ENCODE measurements at regions not wholly inside any gene's neighbourhood (a gene's known extent, or its start where the extent isn't known, plus 50 kb on each side); places are given as distances from the start of the nearest gene placed in this dataset.
A peak's percentile ranks its signal among the peaks of the same experiment; 100 is the strongest.

DNA sequence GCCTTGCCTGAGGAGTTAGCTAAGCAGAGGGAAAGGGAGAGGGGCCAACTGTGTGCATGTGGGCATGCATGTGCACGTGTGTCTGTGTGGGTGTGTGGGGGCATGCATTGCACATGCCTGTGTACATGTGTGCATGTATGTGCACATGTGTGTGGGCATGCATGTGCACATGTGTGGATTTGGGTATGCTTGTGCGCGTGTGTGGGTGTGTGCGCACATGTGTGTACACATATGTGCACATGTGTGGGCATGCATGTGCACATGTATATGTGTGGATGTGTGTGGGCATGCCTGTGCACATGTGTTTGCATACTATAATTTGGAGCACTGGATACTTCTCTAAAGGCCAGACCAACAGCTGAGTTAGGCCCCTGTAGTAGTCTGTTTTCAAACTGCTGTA, 350.0 kb downstream of the PRDM2 start:
- no peak for DNase-seq

DNA sequence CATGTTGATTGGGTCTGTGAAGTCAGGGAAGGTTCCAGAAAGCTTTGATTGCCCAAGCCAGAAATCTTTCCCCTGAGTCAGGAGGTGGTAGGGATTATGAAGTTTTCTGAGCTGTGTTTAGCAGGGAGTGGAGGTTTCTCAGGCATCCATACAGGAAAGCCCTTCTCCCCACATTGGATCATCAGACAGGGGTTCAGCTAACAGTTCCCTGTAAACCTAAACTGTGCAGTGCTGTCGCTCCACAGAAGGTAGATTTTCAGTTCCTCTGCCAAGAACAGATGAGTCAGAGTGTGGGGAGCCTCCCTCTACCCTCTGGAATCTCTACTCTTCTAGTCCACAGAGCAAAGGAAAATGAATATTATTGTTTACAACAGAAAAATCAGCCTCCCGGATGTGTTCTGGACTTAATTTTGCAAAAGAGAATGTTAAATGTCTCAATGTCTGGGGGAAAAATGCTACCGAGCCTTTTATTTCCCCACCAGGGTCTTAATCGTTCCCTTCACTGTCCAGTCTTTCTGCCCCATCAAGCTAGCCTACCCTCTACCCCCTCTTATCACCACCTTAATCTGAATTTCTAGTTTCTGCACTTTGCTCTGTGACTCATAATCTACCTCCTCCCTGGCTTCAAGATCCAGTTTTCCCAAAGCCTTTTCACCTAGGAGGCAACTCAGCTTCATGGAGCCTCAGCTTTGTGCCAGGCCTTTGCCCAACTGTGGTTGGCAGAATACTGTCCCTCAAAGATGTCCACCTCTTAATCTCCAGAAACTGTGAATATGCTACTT, 355.6 kb downstream of the PRDM2 start:
- no peak for DNase-seq

DNA sequence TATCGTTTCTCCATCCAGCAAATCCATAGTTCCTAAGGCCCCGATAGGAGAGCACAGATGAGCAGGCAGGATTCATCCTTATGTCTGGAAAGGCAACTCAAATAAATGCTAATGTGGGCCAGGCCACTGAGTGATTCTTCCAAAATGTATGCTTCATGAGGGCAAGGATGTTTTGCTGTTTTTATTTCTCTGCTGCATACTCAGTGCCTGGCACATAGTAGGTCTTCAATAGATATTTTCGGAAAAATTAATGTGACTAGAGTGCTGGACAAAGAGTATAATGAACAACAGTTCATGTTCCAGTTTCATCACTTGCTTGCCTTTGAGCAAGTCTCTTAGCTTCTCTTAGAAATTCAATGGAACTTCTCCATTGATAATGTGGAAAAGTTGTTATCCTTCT, 357.7 kb downstream of the PRDM2 start:
- DNase-seq, result no peak

DNA sequence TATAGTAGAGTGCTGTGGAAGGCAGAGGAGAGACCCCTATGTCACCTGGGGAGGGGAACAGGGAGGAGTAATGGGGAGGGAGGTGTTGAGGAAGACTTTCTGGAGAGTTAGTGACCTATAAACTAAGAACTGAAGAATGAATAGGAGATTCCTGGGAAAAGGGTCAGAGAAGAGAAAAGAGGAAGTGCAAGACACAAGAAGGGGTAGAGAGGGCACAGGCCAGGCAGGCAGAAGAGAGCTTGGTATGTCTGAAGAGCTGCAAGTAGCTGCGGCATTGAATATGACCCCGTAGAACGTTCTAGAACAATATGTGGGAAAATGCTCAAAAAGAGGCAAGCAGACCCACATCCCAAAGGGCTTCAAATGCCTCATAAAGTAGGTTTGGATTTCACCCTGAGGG, 361.2 kb downstream of the PRDM2 start:
- DNase-seq, result no peak

DNA sequence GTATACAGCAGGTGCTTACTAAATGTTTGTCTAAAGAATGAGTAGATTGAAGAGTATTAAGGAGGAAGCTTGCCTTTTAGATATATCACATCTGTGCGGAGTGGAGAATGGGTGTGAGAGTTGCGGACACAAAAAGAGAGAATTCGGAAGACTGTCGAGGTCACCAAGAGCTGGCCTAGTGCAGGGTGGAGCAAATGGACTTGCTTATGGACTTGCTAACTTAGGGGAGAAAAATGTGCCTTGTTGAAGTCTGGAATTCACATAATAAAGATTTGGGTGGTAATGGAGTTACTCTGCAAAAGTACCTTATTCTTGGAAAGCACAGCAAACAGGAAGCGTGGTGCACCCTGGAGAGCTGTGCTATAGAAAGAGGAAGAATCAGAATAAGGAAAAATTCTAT, 361.7 kb downstream of the PRDM2 start:
- DNase-seq, result no peak

DNA sequence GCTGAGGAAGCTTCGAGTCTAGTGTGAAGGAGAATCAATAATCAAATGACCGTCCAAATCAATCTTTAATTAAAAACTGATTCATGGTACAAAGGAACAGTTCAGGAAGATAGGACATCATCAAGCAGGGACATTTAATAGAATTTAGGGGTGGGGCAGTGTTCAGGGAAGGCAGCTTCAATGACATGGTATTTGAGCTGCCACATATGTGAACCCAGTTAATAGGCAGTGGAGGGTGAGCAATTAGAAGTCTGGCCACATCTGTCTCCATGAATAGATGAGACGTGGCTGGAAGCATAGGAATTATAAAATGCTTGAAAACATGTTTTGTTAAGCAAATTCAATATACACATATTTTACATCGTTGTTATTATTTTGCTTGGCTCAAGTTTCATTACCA, 362.7 kb downstream of the PRDM2 start:
- no peak for DNase-seq

DNA sequence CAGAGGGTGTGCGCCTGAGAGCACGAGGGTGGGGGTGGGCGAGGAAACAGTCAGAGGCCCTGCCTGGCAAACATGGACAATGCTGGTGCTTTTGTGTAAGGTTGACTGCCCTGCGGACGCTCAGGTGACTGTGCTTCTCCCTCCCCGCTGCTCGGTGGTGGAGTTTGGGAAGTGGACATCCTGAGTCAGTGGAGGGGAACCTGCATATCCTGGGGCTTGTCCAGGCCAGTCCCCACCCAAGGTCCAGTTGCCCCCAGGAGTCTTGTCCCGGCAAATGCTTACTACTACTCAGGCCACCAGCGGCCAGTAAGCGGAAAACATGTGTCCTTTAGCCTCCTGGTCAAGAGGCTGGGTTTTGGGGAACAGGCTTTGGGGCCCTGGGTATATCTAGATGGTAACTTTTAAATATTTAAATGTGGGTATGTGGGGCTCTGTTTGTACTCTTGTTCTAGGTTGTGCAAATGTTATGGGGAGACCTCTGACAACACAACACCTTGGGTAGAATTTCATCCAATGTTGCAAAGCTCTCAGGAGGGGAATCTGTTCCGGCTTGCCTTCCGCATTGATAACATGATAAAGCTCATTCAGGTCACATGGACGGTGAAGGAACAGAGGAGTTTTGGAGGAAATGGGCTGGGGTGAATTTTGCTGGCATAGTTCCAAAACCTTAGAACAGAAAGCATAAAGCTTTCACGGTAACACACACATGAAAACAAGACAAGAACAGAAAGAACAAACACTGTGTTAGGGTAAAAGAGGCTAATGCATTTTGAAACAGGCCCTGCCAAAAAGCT, 364.9 kb downstream of the PRDM2 start:
- peak in 2 of 3 experiments; percentile 10 to 17 for DNase-seq

DNA sequence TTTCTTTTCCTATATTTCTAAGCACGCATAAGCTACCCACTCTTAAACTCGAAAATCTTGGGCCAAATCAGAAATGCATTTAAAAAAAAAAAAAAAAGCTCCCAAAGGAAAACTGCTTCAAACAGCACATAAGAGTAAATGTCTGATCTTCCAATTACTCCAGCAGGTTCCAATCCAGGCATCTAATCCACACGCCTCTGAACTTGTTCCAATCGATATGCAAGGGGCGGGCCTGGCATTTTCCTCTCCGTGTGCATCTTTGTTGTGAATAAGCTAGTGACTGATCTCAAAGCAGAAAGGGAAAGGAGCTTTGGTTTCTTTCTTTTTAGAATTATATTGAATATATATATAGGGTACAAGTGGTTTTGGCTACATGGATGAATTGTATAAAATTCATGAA, 365.5 kb downstream of the PRDM2 start:
- no peak for DNase-seq

DNA sequence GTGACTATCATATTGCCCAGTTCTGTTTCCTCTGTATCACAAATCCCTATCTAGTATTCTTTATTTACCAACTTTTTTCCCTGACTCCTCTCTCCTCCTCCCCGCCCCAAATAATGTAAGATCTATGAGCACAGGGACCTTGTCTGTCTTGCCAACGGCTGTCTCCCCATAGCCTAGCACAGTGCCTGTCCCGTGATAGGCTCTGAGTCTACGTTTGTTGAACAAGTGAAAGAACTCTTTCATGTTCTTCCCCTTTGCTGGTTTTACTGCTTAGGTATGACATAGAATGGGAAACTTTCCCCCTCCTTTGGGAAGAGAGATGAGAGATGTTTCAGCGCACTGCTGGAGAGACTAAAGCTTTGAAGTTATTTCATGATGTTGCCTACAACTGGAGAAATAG, 367.0 kb downstream of the PRDM2 start:
- no peak for DNase-seq

DNA sequence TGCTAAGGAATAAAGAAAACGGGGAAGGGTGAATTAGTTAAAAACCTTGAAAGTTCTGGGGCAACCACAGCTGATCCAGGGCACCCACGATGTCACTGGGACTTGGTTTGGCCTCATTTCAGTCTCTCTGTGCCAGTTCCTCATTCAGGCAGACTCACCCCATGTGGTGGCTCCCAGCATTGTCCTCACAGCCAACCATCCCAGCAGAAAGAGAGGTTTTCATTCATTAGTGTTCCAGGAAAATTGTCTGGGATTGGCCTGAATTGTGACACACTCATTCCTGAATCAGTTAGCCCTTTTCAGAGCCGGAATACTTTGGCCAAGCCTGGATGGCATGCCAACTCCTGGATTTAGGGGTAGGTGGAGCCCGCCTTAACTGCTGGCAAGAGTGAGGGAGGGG, 367.7 kb downstream of the PRDM2 start:
- DNase-seq, result no peak

DNA sequence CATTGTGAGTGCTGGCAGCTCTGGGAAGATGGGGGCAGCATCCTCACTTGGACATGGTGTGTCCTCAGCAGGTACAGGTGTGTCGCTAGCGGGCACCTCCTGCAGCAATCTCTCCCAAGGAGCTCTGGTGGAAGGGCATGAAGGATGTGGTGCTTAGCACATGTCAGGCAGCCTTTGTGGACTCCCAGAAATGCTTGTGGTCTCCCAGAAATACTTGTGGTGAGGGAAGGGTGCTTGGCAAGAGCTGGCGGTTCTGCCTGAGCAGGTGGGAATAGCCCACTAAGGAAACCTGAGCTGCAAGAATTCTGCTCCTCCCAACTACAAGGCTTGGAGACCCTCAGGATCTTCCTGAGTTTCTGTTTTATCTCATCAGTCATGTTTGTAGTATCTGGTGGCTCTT, 371.6 kb downstream of the PRDM2 start:
- DNase-seq, result no peak

DNA sequence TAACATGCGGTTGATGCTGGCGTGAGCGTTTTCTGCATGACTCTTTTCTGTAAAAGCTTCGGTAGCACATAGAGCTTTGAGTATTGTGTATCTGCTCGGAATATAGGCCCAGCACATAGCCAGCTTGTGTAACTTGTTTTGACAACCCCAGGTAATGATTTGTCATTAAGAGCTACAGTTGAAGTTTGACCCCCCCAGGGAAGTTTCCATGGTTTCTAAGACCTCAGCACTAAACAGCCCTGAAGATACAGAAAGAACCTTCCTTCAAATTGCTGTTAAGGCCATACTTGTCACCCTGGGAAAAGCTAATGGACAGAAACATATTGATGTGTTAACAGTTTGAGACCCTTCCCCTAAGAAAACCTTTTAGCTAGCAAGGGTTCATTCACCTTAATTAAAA, 380.7 kb downstream of the PRDM2 start:
- DNase-seq, result no peak

DNA sequence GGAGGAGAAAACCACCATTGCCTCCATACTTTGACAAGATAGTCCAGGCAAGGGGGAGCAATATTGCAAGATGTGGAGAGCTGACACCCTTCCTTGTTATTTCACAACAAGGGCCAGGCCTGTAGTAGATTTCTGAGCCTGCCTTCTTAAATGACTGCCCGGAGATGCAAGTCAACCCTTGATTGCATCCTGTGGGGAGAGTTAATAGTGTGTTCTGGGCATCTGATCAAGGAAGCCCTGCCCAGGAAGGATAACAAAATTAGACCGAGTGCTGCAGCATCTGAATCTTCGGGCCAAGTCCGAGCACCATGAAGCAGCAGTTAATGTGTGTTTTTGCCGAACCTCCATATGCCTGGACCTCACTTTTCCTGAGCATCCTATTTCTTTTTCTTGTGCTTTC, 382.3 kb downstream of the PRDM2 start:
- DNase-seq, result no peak

DNA sequence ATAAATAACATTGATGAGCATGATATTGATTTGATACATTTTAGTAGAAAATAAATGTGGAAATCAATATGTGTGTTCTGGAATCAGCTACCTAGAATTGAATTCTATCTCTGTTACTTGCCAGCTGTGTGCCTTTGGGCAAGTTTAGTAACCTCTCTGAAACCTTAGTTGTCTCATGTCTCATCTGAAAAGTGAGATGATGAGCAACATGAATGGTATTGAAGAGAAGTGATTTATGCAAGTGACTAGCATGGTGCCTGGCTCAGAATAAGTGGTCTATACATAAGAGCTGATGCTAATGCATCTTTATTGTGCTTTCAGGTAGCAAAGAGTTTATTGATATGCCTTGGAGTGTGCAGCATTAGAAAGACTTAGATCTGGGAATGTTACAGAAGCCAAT, 383.3 kb downstream of the PRDM2 start:
- DNase-seq, result no peak

DNA sequence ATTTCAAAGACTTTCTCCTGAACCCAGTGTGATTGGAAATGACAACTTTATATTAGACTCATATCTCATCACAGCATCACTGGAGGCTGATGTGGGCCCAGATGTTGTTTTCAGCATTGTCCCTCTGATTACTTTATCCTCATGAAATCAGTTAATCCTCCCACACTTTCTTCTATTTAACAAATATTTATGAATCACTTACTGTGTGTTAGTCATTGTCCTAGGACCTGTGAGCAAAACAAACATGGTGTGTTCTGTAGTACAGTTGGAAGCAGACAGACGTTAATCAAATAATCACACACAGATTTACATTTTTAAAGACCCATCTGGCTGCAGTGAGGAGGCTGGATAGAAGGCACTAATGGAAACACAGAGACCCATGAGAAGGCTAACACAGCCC, 383.7 kb downstream of the PRDM2 start:
- no peak for DNase-seq

DNA sequence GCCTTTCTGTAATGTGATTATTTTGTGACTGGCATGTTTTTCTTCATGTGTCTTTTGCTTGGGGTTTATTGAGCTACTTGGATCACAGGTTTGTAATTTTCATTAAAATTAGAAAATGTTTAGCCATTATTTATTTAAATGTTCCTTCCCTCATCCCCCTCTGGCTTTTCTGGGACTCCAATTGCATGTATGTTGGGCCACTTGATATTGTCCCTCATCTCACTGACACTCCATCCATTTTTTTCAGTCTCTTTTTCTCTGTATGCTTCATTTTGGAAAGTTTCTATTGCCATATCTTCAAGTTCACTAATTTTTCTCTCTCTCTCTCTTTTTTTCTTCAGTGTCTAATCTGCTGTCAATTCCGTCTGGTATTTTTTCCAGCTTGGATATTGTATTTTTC, 390.1 kb downstream of the PRDM2 start:
- no peak for DNase-seq

DNA sequence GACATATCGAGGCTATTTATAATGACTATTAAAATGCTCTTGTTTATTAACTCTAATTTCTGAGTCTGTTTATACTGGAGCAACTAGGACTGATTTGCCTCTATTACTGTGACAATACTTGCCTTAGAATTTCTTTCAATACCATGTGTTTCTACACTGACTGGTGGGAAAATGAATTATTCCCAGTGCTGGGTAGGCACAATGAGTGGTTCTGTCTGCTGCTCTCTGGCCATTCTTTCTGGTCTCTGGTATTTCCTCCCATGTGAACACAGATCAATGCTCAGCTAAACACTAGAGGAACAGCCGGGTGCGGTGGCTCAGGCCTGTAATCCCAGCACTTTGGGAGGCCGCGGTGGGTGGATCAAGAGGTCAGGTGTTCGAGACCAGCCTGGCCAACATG, 390.5 kb downstream of the PRDM2 start:
- DNase-seq, result no peak

DNA sequence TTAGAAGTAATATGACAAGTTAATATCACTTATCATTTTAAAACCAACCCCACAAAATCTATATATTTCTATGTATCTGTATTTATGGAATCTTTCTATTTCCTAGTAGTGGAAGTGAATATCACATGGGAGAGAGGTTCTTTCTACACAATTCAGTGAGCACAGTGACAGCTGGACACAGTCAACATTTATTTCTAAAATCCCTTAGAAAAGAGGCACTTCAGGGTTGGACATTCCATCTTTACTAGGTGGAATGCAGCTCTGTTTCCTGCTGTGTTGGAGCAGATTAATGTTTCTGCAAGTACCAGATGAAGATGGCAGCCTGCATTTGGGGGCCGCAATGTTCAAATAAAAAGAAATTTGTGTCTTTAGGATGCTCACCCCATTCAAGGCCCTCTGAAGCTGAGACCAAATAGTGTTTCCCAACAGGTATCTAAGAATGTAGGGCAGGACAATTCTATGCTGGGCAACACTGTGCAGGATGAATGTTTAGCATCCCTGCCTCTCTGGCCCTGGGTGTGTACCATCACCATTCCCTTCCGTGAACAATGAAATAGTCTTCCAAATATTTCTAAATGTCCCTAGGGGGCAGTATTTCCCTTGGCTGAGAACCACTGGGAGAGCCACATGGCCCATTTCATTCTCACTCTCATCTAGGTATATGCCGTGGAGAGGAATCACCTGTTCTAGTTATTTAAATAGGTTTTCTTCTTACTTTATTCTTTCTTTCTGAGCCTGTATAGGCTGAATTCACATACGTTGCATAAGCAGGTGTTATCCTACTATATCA, 394.8 kb downstream of the PRDM2 start:
- DNase-seq, result peak; percentile 6 to 51 (median 46)

DNA sequence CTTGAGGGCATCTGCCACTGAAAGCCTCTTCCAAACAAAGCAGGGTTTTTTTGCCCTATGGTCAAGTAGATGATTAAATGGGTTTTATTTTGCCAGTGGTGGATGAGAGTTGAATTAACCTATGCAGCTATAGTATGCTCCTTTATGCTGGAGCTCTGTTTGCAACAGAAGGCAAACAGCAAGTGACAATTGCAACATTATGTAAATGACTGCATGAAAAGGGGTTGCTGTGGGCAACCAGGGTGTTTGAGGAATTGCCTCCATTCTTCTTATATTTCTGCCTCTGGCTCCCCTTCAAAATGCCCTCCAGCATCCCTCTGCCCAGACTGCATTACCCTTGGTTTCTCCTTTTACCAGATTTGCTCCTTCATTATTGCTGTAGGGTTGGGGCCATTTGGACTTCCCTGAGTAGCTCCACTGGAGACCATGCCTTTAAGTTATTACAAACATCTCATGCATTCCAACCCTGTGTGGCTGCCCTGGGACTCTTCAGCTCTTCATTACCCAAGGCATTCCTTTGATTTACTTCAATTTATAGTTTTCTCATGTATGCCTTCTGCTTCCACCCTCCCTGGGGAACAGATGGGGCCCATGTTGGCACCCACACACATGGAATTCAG, 398.4 kb downstream of the PRDM2 start:
- no peak for DNase-seq

DNA sequence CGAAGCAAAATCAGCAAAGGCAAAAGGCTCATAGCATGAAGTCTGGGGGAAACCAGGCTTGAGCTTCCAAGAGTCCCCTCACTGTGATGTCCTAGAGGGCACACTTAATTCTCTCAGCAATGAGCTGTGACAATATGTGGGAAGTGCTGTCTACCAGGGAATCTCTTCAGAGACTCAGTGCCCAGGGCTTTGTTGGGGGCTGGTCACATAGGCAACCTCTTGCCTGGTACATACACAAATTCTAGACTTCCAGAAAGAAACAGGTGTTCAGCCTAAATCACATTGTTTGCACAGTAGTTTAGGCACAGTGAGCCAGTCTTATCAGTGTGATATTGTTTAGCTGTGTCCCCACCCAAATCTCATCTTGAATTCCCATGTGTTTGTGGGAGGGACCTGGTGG, 400.5 kb downstream of the PRDM2 start:
- no peak for DNase-seq

DNA sequence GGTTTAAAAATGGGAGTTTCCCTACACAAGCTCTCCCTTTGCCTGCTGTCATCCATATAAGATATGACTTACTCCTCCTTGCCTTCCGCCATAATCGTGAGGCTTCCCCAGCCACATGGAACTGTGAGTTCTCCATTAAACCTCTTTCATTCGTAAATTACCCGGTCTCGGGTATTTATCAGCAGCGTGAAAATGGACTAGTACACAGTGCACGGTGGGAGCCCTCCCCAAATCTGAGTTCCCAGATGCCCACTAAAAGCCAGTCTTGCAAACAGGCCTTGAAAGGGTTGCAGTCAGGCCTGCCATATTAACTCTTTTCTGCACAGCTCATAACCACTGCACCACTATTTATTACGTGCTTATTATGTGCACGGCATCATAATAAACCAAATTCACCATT, 400.9 kb downstream of the PRDM2 start:
- no peak for DNase-seq

DNA sequence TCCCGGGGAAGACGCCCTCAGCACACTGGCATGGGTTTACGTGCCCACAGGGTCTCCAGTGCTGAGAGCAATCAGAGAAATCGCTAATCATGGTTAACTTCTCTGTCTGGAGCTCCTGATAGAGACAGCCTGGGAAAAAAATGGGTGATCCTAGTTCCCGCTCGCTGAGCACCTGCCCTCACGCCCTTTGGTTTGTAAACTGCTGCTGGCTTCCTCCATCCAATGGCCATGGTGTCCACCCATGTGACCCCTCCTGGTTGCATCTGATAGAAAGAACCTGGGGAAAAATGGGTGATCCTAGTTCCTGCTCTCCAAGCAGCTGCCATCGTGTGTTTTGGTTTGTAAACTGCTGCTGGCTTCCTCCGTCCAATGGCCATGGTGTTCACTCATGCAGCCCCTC, 402.2 kb downstream of the PRDM2 start:
- DNase-seq, result no peak

DNA sequence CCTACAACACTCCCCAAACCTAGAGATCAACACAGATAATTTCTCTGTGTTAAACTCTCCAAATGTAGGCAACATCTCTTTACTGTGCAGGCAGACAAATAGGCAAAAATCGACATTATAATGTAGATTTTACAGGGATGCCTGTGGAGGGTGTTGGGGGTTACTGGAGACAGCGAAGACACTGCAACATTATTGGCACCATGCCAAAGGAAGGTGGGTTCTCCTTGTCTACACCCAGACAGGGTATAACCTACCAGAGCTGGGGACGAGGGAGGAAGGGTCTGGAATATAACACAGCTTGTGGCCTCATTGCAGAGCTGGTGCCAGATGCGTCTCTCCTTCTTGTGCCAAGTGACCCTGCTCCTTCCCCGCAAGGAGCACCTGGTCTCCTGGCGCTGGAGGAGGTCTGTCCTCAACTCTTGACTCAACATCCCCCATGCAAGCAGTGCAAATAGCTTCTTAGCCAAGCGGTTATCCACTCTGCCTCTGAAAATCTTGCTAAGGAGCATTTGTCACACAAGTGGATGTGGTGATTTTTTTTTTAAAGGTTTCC, 404.0 kb downstream of the PRDM2 start:
- no peak for DNase-seq
